ENCODE measurements at regions not wholly inside any gene's neighbourhood (a gene's known extent, or its start where the extent isn't known, plus 50 kb on each side); places are given as distances from the start of the nearest gene placed in this dataset.

DNA sequence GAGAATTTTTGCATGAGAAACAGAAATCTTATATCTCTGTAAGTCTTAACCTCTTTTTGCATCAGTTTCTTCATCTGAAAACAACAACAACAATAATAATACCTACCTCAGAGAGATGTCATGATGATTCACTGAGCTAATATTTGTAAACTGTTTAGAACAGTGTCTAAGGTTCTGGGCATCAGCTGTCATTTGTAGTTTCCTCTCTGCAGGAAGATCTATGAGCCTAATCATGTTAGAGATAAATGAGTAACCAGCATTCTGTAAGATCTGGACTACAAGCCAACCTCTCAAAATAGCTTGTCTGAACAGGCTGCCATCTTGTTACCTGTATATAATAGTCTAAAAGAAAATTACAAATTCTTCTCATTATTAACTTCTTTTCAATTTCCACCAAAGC lies 383.0 kb upstream of the RORA start:
- TF ChIP-seq, protein P1, sequence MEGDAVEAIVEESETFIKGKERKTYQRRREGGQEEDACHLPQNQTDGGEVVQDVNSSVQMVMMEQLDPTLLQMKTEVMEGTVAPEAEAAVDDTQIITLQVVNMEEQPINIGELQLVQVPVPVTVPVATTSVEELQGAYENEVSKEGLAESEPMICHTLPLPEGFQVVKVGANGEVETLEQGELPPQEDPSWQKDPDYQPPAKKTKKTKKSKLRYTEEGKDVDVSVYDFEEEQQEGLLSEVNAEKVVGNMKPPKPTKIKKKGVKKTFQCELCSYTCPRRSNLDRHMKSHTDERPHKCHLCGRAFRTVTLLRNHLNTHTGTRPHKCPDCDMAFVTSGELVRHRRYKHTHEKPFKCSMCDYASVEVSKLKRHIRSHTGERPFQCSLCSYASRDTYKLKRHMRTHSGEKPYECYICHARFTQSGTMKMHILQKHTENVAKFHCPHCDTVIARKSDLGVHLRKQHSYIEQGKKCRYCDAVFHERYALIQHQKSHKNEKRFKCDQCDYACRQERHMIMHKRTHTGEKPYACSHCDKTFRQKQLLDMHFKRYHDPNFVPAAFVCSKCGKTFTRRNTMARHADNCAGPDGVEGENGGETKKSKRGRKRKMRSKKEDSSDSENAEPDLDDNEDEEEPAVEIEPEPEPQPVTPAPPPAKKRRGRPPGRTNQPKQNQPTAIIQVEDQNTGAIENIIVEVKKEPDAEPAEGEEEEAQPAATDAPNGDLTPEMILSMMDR (IDR thresholded peaks at IDR 0.05) = no peak
- TF ChIP-seq POLR2A (IDR thresholded peaks at IDR 0.05) = no peak

Measured in uterus (tissue), 2 donors.